SK-N-MC (cell line): ENCODE measurements at regions not wholly inside any gene's neighbourhood (a gene's known extent, or its start where the extent isn't known, plus 50 kb on each side); places are given as distances from the start of the nearest gene placed in this dataset.

Source experiments
- EZH2 ChIP-seq: fragments of 200-600 bp; sonication (generic); IDR thresholded peaks from one replicate; pipeline ENCODE4 v1.6.1; 2017; ENCODE audit warnings: antibody characterized with exemption
- POLR2AphosphoS5 ChIP-seq: IDR thresholded peaks from 2 replicates; pipeline ENCODE4 v1.6.1; 2012; ENCODE audit warnings: mild to moderate bottlenecking, low read depth, low read length, borderline replicate concordance

- TF ChIP-seq POLR2AphosphoS5 (no peak), EZH2 (no peak)
These were observed 770.7 kb downstream of the LTN1 start for GRCh38 chr21:28221984-28222383.
